CD4-positive, alpha-beta T cell treated with Interleukin-17A for 1 hour (primary cell): ENCODE measurements at regions not wholly inside any gene's neighbourhood (a gene's known extent, or its start where the extent isn't known, plus 50 kb on each side); places are given as distances from the start of the nearest gene placed in this dataset.
"Not testable (repeated sequence)": the region's sequence is repeated elsewhere in the genome, so short reads cannot be mapped to it uniquely, and the experiment has no call there.

Experiments
- DNase-seq: peaks from one replicate; pipeline ENCODE4 v3.0.0-alpha.2; 2020

- no peak for DNase-seq
Measured at GRCh38 chr5:12625667-12626263, 721.5 kb upstream of the CTNND2 start.

- no peak for DNase-seq
Measured at GRCh38 chr5:12624776-12625560, 720.7 kb upstream of the CTNND2 start.

GRCh38 chr5:12623408-12623807 is 719.2 kb upstream of the CTNND2 start:
- no peak for DNase-seq

GRCh38 chr5:12616093-12616492 is 711.8 kb upstream of the CTNND2 start:
- no peak for DNase-seq

- no peak for DNase-seq
Measured at GRCh38 chr5:12615141-12615820, 711.0 kb upstream of the CTNND2 start.

GRCh38 chr5:12614608-12615007 is 710.4 kb upstream of the CTNND2 start:
- DNase-seq: no peak

- no peak for DNase-seq
Measured at GRCh38 chr5:12611132-12611531, 706.9 kb upstream of the CTNND2 start.

- not testable (repeated sequence) for DNase-seq
Measured at GRCh38 chr5:12607817-12608216, 703.6 kb upstream of the CTNND2 start.

- DNase-seq: no peak
Measured at GRCh38 chr5:12592228-12592627, 688.0 kb upstream of the CTNND2 start.

GRCh38 chr5:12586406-12586805 is 682.2 kb upstream of the CTNND2 start:
- no peak for DNase-seq

- DNase-seq: not testable (repeated sequence)
Measured at GRCh38 chr5:12578803-12579202, 674.6 kb upstream of the CTNND2 start.

GRCh38 chr5:12576953-12577352 is 672.7 kb upstream of the CTNND2 start:
- not testable (repeated sequence) for DNase-seq

GRCh38 chr5:12574298-12575093 is 670.2 kb upstream of the CTNND2 start:
- DNase-seq: not testable (repeated sequence)

GRCh38 chr5:12573916-12574297 is 669.7 kb upstream of the CTNND2 start:
- not testable (repeated sequence) for DNase-seq

GRCh38 chr5:12570688-12571087 is 666.4 kb upstream of the CTNND2 start:
- DNase-seq: no peak

GRCh38 chr5:12566441-12566840 is 662.2 kb upstream of the CTNND2 start:
- DNase-seq: no peak

GRCh38 chr5:12557012-12557411 is 652.8 kb upstream of the CTNND2 start:
- no peak for DNase-seq

GRCh38 chr5:12526113-12526512 is 621.9 kb upstream of the CTNND2 start:
- DNase-seq: no peak

- no peak for DNase-seq
Measured at GRCh38 chr5:12522116-12522515, 617.9 kb upstream of the CTNND2 start.

GRCh38 chr5:12504983-12505382 is 600.7 kb upstream of the CTNND2 start:
- DNase-seq: not testable (repeated sequence)

GRCh38 chr5:12488161-12488560 is 583.9 kb upstream of the CTNND2 start:
- DNase-seq: no peak

- no peak for DNase-seq
Measured at GRCh38 chr5:12480487-12480886, 576.2 kb upstream of the CTNND2 start.

GRCh38 chr5:12477554-12477953 is 573.3 kb upstream of the CTNND2 start:
- DNase-seq: no peak
